ENCODE measurements at regions not wholly inside any gene's neighbourhood (a gene's known extent, or its start where the extent isn't known, plus 50 kb on each side); places are given as distances from the start of the nearest gene placed in this dataset.

- H3K4me2 ChIP-seq (ENCODE audit: low read length): no peak overlapping the region
- no peak overlapping the region for H3K27ac ChIP-seq (ENCODE audit: low read depth, low read length, poor library complexity, severe bottlenecking)
- no peaks in the 10 kb centered on the region for H3K36me3 ChIP-seq (ENCODE audit: insufficient read depth, low read length)
- no peak overlapping the region for H2AFZ ChIP-seq (ENCODE audit: low read length)
- no peaks in the 10 kb centered on the region for H4K20me1 ChIP-seq (ENCODE audit: insufficient read depth, low read length)
- no peaks in the 10 kb centered on the region for H3K79me2 ChIP-seq (ENCODE audit: insufficient read depth, low read length)
- H3K9ac ChIP-seq (ENCODE audit: low read length): no peak overlapping the region
- H3K9me2 ChIP-seq (ENCODE audit: low read depth, low read length): no peaks in the 10 kb centered on the region
- no peaks in the 10 kb centered on the region for H3K4me1 ChIP-seq (ENCODE audit: insufficient read depth, low read length, severe bottlenecking)
- H3K4me3 ChIP-seq (ENCODE audit: low read depth, low read length, poor library complexity, severe bottlenecking): no peak overlapping the region
- TF ChIP-seq EZH2 (IDR thresholded peaks at IDR 0.05; ENCODE audit: borderline replicate concordance, low read length) (no peak), CTCF (IDR thresholded peaks at IDR 0.05; ENCODE audit: low read length) (no peak)
- no peaks in the 10 kb centered on the region for H3F3A ChIP-seq (ENCODE audit: insufficient read depth, low read length)
- no peaks in the 10 kb centered on the region for H3K9me3 ChIP-seq (ENCODE audit: low read length)
- H3K27me3 ChIP-seq (ENCODE audit: insufficient read depth, low read length): 0 out of 2 replicates have a peak, but pooled peaks cover 4% of the 10 kb centered on the region
Measured at GRCh38 chr12:131422744-131423143, 288.1 kb upstream of the SFSWAP start.

DNA sequence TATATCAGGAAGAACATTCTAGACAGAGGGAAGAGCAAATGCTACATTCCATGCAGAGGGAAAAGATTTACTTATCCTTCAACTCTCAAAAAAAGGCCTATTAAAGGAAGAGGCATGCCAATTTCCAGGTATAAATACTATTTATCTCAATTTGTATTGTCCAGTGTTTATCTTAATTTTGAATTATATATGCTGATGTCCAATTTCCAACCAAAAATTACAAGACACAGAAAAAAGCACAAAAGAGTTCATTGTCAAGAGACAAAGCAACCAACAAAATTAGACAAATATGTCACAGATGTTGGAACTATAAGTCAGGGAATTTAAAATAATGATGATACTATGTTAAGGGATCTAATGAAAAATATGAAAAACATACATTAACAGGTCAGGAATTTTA is 286.6 kb upstream of the SFSWAP start:
- Histone ChIP-seq H3K4me2 (ENCODE audit: low read length) (no peak overlapping the region), H3K27ac (ENCODE audit: low read depth, low read length, poor library complexity, severe bottlenecking) (no peak overlapping the region), H3K4me3 (ENCODE audit: low read depth, low read length, poor library complexity, severe bottlenecking) (no peak overlapping the region)

GRCh38 chr12:131425112-131426075 is 285.5 kb upstream of the SFSWAP start:
- H3K9me2 ChIP-seq (ENCODE audit: low read depth, low read length): no peaks in the 10 kb centered on the region
- TF ChIP-seq CTCF (IDR thresholded peaks at IDR 0.05; ENCODE audit: low read length) (no peak), EZH2 (IDR thresholded peaks at IDR 0.05; ENCODE audit: borderline replicate concordance, low read length) (no peak)
- no peak overlapping the region for H3K4me2 ChIP-seq (ENCODE audit: low read length)
- H3F3A ChIP-seq (ENCODE audit: insufficient read depth, low read length): no peaks in the 10 kb centered on the region
- no peaks in the 10 kb centered on the region for H3K4me1 ChIP-seq (ENCODE audit: insufficient read depth, low read length, severe bottlenecking)
- H3K27ac ChIP-seq (ENCODE audit: low read depth, low read length, poor library complexity, severe bottlenecking): no peak overlapping the region
- H2AFZ ChIP-seq (ENCODE audit: low read length): no peak overlapping the region
- H3K9me3 ChIP-seq (ENCODE audit: low read length): no peaks in the 10 kb centered on the region
- no peaks in the 10 kb centered on the region for H3K79me2 ChIP-seq (ENCODE audit: insufficient read depth, low read length)
- no peaks in the 10 kb centered on the region for H3K36me3 ChIP-seq (ENCODE audit: insufficient read depth, low read length)
- H3K27me3 ChIP-seq (ENCODE audit: insufficient read depth, low read length): 0 out of 2 replicates have a peak, but pooled peaks cover 4% of the 10 kb centered on the region
- no peak overlapping the region for H3K9ac ChIP-seq (ENCODE audit: low read length)
- H3K4me3 ChIP-seq (ENCODE audit: low read depth, low read length, poor library complexity, severe bottlenecking): no peak overlapping the region
- no peaks in the 10 kb centered on the region for H4K20me1 ChIP-seq (ENCODE audit: insufficient read depth, low read length)

More for the DNA sequence above, 286.6 kb upstream of the SFSWAP start:
- H4K20me1 ChIP-seq (ENCODE audit: insufficient read depth, low read length): no peaks in the 10 kb centered on the region
- H3K79me2 ChIP-seq (ENCODE audit: insufficient read depth, low read length): no peaks in the 10 kb centered on the region
- no peaks in the 10 kb centered on the region for H3K36me3 ChIP-seq (ENCODE audit: insufficient read depth, low read length)
- H3K9me3 ChIP-seq (ENCODE audit: low read length): no peaks in the 10 kb centered on the region
- H2AFZ ChIP-seq (ENCODE audit: low read length): no peak overlapping the region
- H3K4me1 ChIP-seq (ENCODE audit: insufficient read depth, low read length, severe bottlenecking): no peaks in the 10 kb centered on the region
- 0 out of 2 replicates have a peak, but pooled peaks cover 4% of the 10 kb centered on the region for H3K27me3 ChIP-seq (ENCODE audit: insufficient read depth, low read length)
- no peak overlapping the region for H3K9ac ChIP-seq (ENCODE audit: low read length)
- H3F3A ChIP-seq (ENCODE audit: insufficient read depth, low read length): no peaks in the 10 kb centered on the region
- H3K9me2 ChIP-seq (ENCODE audit: low read depth, low read length): no peaks in the 10 kb centered on the region
- no peak for TF ChIP-seq EZH2 (IDR thresholded peaks at IDR 0.05; ENCODE audit: borderline replicate concordance, low read length)
- TF ChIP-seq CTCF (IDR thresholded peaks at IDR 0.05; ENCODE audit: low read length): no peak

Data from OCI-LY1 (cell line).